ENCODE measurements at regions not wholly inside any gene's neighbourhood (a gene's known extent, or its start where the extent isn't known, plus 50 kb on each side); places are given as distances from the start of the nearest gene placed in this dataset.

DNA sequence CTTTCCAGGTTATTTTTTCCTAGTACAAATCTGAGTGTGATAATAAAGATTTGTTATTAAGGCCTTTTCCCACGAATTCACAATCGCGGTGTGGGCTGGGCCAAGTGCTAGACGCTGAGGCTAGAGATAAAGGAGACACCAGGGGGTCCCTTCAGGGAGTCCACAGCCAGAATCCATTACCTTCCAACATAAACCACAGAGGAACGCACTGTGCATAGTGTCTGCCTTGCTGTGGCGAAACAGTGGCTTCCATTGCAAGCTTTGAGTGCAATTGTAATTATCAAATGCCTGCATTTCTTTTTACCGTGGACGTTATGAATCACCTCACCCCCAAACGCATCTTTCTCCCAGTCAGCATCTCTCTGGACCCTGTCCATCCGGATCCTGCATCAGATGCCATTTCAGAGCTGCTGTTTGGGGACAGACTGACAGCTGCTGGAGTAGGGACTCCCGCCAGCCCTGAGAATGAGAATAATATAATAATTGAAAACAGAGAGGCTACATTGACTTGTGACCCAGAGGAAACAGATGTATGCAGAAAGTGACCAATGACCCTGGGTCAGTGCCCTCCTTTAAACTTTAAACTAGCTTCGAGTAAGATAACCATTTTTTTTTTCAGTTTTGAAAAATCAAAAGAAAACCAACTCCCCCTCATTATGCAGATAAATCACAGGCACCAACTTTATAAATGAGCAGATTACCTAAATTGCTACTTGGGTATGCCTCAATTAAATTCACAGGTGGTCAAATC is 456.2 kb upstream of the NRP1 start:
- TF ChIP-seq, protein P1, sequence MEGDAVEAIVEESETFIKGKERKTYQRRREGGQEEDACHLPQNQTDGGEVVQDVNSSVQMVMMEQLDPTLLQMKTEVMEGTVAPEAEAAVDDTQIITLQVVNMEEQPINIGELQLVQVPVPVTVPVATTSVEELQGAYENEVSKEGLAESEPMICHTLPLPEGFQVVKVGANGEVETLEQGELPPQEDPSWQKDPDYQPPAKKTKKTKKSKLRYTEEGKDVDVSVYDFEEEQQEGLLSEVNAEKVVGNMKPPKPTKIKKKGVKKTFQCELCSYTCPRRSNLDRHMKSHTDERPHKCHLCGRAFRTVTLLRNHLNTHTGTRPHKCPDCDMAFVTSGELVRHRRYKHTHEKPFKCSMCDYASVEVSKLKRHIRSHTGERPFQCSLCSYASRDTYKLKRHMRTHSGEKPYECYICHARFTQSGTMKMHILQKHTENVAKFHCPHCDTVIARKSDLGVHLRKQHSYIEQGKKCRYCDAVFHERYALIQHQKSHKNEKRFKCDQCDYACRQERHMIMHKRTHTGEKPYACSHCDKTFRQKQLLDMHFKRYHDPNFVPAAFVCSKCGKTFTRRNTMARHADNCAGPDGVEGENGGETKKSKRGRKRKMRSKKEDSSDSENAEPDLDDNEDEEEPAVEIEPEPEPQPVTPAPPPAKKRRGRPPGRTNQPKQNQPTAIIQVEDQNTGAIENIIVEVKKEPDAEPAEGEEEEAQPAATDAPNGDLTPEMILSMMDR (IDR thresholded peaks at IDR 0.05), result no peak
- TF ChIP-seq POLR2A (IDR thresholded peaks at IDR 0.05), result no peak
